H1 (cell line): ENCODE measurements at regions not wholly inside any gene's neighbourhood (a gene's known extent, or its start where the extent isn't known, plus 50 kb on each side); places are given as distances from the start of the nearest gene placed in this dataset.

ENCODE experiments used
- CTCF ChIA-PET: fragments of 300-600 bp; sonication (Branson Sonifier 250); formaldehyde crosslinking; loops from one replicate; lab custom pipeline; 2021; ENCODE audit not compliant: partially characterized antibody; lab: Charles Lee
- POLR2A ChIA-PET: fragments of 300-600 bp; sonication (Branson Sonifier 250); formaldehyde crosslinking; loops from one replicate; lab custom pipeline; 2021; ENCODE audit warnings: inconsistent platforms; ENCODE audit not compliant: partially characterized antibody; lab: Charles Lee
- DNase-seq, 2 experiments: peaks; one replicate each; pipeline versions ENCODE4 v3.0.0 to v3.0.0-alpha.2; 2010 to 2022; ENCODE audit warnings: low spot score in 2 of 2, low read depth in 1 of 2, mixed read lengths in 1 of 2
- FAIRE-seq: peaks from 2 replicates; lab custom pipeline; 2011; peaks lifted over from hg19 to GRCh38; lab: Jason Lieb, UNC
- H2AFZ ChIP-seq: 2 replicates; pipeline ENCODE4 v1.8.1; 2012; ENCODE audit warnings: low read length, inconsistent platforms
- H2AK5ac ChIP-seq: 2 replicates; pipeline ENCODE4 v1.6.1; 2013; ENCODE audit warnings: low read depth, low read length
- H2BK120ac ChIP-seq: replicated peaks from 2 replicates; pipeline ENCODE3; 2013; ENCODE audit warnings: low read depth, low read length, inconsistent platforms
- H2BK12ac ChIP-seq: 2 replicates; pipeline ENCODE4 v1.6.1; 2013; ENCODE audit warnings: low read depth, low read length
- H2BK15ac ChIP-seq: 2 replicates; pipeline ENCODE4 v1.6.1; 2013; ENCODE audit warnings: low read length
- H2BK20ac ChIP-seq: 2 replicates; pipeline ENCODE4 v1.6.1; 2013; ENCODE audit warnings: low read length
- H2BK5ac ChIP-seq: 2 replicates; pipeline ENCODE4 v1.6.1; 2013; ENCODE audit warnings: low read depth, low read length
- H3K14ac ChIP-seq: 2 replicates; pipeline ENCODE4 v1.6.1; 2013; ENCODE audit warnings: inconsistent platforms; ENCODE audit not compliant: insufficient read length
- H3K18ac ChIP-seq: 2 replicates; pipeline ENCODE4 v1.6.1; 2013; ENCODE audit warnings: low read length; ENCODE audit errors: extremely low read depth
- H3K23ac ChIP-seq: 2 replicates; pipeline ENCODE4 v1.6.1; 2013; ENCODE audit warnings: inconsistent platforms; ENCODE audit not compliant: insufficient read length
- H3K23me2 ChIP-seq: 2 replicates; pipeline ENCODE4 v1.6.1; 2013; ENCODE audit warnings: low read depth, low read length
- H3K27ac ChIP-seq: 2 replicates; pipeline ENCODE4 v1.6.1; 2011; ENCODE audit warnings: low read depth, low read length, inconsistent platforms
- H3K27me3 ChIP-seq, 4 experiments: replicated peaks in 1 of 4; 1 replicate in 1 of 4; 2 replicates in 3 of 4; pipeline versions ENCODE4 v1.6.1 to v1.8.1; 2011 to 2013; ENCODE audit warnings: low read length in 3 of 4, mild to moderate bottlenecking in 3 of 4, inconsistent platforms in 2 of 4, mixed read lengths in 2 of 4, moderate library complexity in 1 of 4; ENCODE audit not compliant: control insufficient read depth in 3 of 4, insufficient read depth in 3 of 4; ENCODE audit errors: extremely low read depth in 1 of 4
- H3K36me3 ChIP-seq, 4 experiments: 2 replicates each; pipeline versions ENCODE4 v1.6.1 to v1.8.1; 2011 to 2013; ENCODE audit warnings: mild to moderate bottlenecking in 4 of 4, low read length in 3 of 4, moderate library complexity in 2 of 4, control low read depth in 1 of 4, inconsistent platforms in 1 of 4; ENCODE audit not compliant: insufficient read depth in 4 of 4, control insufficient read depth in 2 of 4
- H3K4ac ChIP-seq: replicated peaks from 2 replicates; pipeline ENCODE3; 2013; ENCODE audit warnings: low read length, low read depth, mixed read lengths, inconsistent platforms; ENCODE audit not compliant: insufficient read length
- H3K4me1 ChIP-seq, 4 experiments: replicated peaks in 1 of 4; 1 replicate in 1 of 4; 2 replicates in 3 of 4; pipeline versions ENCODE4 v1.6.1 to v1.8.1; 2011 to 2013; ENCODE audit warnings: low read length in 3 of 4, inconsistent platforms in 2 of 4, mixed read lengths in 1 of 4; ENCODE audit not compliant: insufficient read depth in 4 of 4, control insufficient read depth in 3 of 4
- H3K4me2 ChIP-seq, 2 experiments: 2 replicates each; pipeline versions ENCODE4 v1.6.1 to v1.8.1; 2011 to 2013; ENCODE audit warnings: low read depth in 2 of 2, low read length in 2 of 2, control low read depth in 1 of 2, inconsistent platforms in 1 of 2, mild to moderate bottlenecking in 1 of 2; ENCODE audit not compliant: insufficient read depth in 1 of 2
- H3K4me3 ChIP-seq, 4 experiments: fragments of 200-600, 300-600 bp in 1 of 4; sonication (generic), shearing (Covaris generic), sonication (Bioruptor Twin) in 1 of 4; 2 replicates each; pipeline versions ENCODE4 v1.5.1 to v1.8.1; 2011 to 2016; ENCODE audit warnings: low read length in 4 of 4, low read depth in 3 of 4, control low read depth in 2 of 4, inconsistent platforms in 2 of 4, mild to moderate bottlenecking in 2 of 4, mixed read lengths in 1 of 4, moderate library complexity in 1 of 4; ENCODE audit not compliant: insufficient read depth in 2 of 4; ENCODE audit errors: extremely low read depth in 1 of 4
- H3K56ac ChIP-seq: replicated peaks from 2 replicates; pipeline ENCODE3; 2013; ENCODE audit warnings: low read depth, mild to moderate bottlenecking, mixed read lengths, low read length, inconsistent platforms; ENCODE audit not compliant: insufficient read length
- H3K79me1 ChIP-seq: 2 replicates; pipeline ENCODE4 v1.6.1; 2013; ENCODE audit warnings: low read depth, low read length, control low read depth
- H3K79me2 ChIP-seq, 2 experiments: 2 replicates each; pipeline versions ENCODE4 v1.6.1 to v1.8.1; 2012 to 2013; ENCODE audit warnings: low read length in 2 of 2, mild to moderate bottlenecking in 2 of 2, inconsistent platforms in 1 of 2; ENCODE audit not compliant: insufficient read depth in 2 of 2, control insufficient read depth in 1 of 2
- H3K9ac ChIP-seq, 4 experiments: replicated peaks in 1 of 4; 1 replicate in 1 of 4; 2 replicates in 3 of 4; pipeline versions ENCODE4 v1.6.1 to v1.8.1; 2011 to 2013; ENCODE audit warnings: low read depth in 3 of 4, low read length in 3 of 4, control low read depth in 2 of 4, mild to moderate bottlenecking in 2 of 4, moderate library complexity in 2 of 4, inconsistent platforms in 1 of 4; ENCODE audit errors: extremely low read depth in 1 of 4
- H3K9me3 ChIP-seq, 2 experiments: 2 replicates each; pipeline versions ENCODE4 v1.6.1 to v1.8.1; 2012 to 2013; ENCODE audit warnings: mild to moderate bottlenecking in 2 of 2, moderate library complexity in 2 of 2, control low read depth in 1 of 2, inconsistent platforms in 1 of 2, low read depth in 1 of 2, low read length in 1 of 2, mixed read lengths in 1 of 2; ENCODE audit not compliant: insufficient read depth in 2 of 2
- H4K20me1 ChIP-seq, 2 experiments: replicated peaks in 1 of 2; 2 replicates each; pipeline versions ENCODE3 to v1.8.1; 2011 to 2013; ENCODE audit warnings: inconsistent platforms in 2 of 2, low read length in 2 of 2, mild to moderate bottlenecking in 1 of 2; ENCODE audit not compliant: insufficient read depth in 2 of 2, control insufficient read depth in 1 of 2
- H4K5ac ChIP-seq: 2 replicates; pipeline ENCODE4 v1.6.1; 2013; ENCODE audit warnings: low read length, low read depth, mixed read lengths, inconsistent platforms; ENCODE audit not compliant: insufficient read length
- H4K8ac ChIP-seq: 2 replicates; pipeline ENCODE4 v1.8.0; 2013; ENCODE audit warnings: mild to moderate bottlenecking, moderate library complexity, low read length, inconsistent platforms; ENCODE audit not compliant: insufficient read depth; ENCODE audit errors: extremely low read depth
- H4K91ac ChIP-seq: replicated peaks from 2 replicates; pipeline ENCODE3; 2013; ENCODE audit warnings: low read length, mixed read lengths, inconsistent platforms; ENCODE audit not compliant: insufficient read length
- CREB1 ChIP-seq: IDR thresholded peaks from 2 replicates; pipeline ENCODE4 v1.6.1; 2012; ENCODE audit warnings: inconsistent platforms
- GABPA ChIP-seq: IDR thresholded peaks from 2 replicates; pipeline ENCODE4 v1.6.1; 2011; ENCODE audit warnings: mild to moderate bottlenecking, low read length, moderate library complexity, borderline replicate concordance; ENCODE audit not compliant: insufficient read depth
- POLR2A ChIP-seq, 2 experiments: IDR thresholded peaks; 1 replicate in 1 of 2; 2 replicates in 1 of 2; pipeline ENCODE4 v1.6.1; 2011; ENCODE audit warnings: low read depth in 2 of 2, low read length in 2 of 2, mild to moderate bottlenecking in 2 of 2; ENCODE audit errors: control extremely low read depth in 1 of 2
- YY1 ChIP-seq: IDR thresholded peaks from 2 replicates; pipeline ENCODE4 v1.6.1; 2011; ENCODE audit warnings: low read depth, mild to moderate bottlenecking, low read length
- WGBS, 2 experiments: shearing (Covaris generic) in 1 of 2; methylation state at CpG; one replicate each; pipeline versions ENCODE4 v1.1.6 to v1.1.7; 2013 to 2015; ENCODE audit warnings: low lambda C conversion rate in 2 of 2, mixed read lengths in 2 of 2, inconsistent platforms in 1 of 2, low coverage in 1 of 2, missing lambda C conversion rate in 1 of 2; ENCODE audit not compliant: insufficient replicate concordance in 2 of 2, insufficient coverage in 1 of 2, insufficient read length in 1 of 2; ENCODE audit errors: extremely low coverage in 1 of 2, missing lambda C conversion rate in 1 of 2; 5-methylcytosine and 5-hydroxymethylcytosine counted together
- TF ChIP-seq, protein P1 (sequence below): IDR thresholded peaks from 2 replicates; pipeline ENCODE4 v1.6.1; 2011; ENCODE audit warnings: low read length, improper control_type of control experiment

DNA sequence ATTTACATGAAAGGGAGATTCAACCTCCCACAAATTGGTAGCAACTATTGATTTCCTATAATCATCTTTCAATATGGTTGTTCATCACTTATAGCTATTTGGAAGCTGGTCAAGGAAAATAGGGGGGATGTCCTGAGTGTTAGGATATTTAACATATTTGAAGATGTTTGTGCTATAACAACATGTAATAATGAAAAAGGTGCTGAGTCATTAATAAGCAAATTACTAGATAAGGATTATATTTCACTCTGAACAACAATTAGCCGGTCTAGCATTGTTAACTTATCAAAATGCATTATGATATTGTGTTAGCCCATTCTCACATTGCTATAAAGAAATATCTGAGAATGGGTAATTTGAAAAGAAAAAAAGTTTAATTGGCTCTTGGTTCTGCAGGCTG lies 225.8 kb upstream of the ARPP21 start:
- H3K4me1 ChIP-seq: no peaks in the 10 kb centered on the region
- H3K79me1 ChIP-seq: no peaks in the 10 kb centered on the region
- no peak overlapping the region for H3K23ac ChIP-seq
- no peaks in the 10 kb centered on the region for H3K79me2 ChIP-seq
- H3K14ac ChIP-seq: no peak overlapping the region
- no peak overlapping the region for H2BK12ac ChIP-seq
- H3K4me2 ChIP-seq: no peak overlapping the region
- no peak overlapping the region for H2BK20ac ChIP-seq
- no peak overlapping the region for H2AK5ac ChIP-seq
- H3K9me3 ChIP-seq: no peaks in the 10 kb centered on the region
- H3K23me2 ChIP-seq: no peaks in the 10 kb centered on the region
- no peaks in the 10 kb centered on the region for H3K36me3 ChIP-seq
- DNase-seq: no peak
- H2BK5ac ChIP-seq: no peak overlapping the region
- H2BK15ac ChIP-seq: no peak overlapping the region
- H3K4me3 ChIP-seq: no peak overlapping the region
- no peak overlapping the region for H3K4ac ChIP-seq
- 100% methylated on average over 1 of the region's 1 CpG; no CpG with 5 or more reads in 1 of the 2 experiments for WGBS, 2 experiments
- FAIRE-seq: no peak
- ChIA-PET CTCF (no interaction called here), POLR2A (no interaction called here)
- H4K5ac ChIP-seq: no peak overlapping the region
- no peak overlapping the region for H4K8ac ChIP-seq
- H3K27me3 ChIP-seq: peaks cover 0 to 1% (median 0%) of the 10 kb centered on the region in 4 experiments; a peak in 1 of 7 replicates
- H3K18ac ChIP-seq: no peak overlapping the region
- H3K27ac ChIP-seq: no peak overlapping the region
- H3K9ac ChIP-seq: no peak overlapping the region
- H2BK120ac ChIP-seq: no peak overlapping the region
- H2AFZ ChIP-seq: no peak overlapping the region
- H3K56ac ChIP-seq: no peak overlapping the region
- no peaks in the 10 kb centered on the region for H4K20me1 ChIP-seq
- H4K91ac ChIP-seq: no peak overlapping the region
- TF ChIP-seq YY1 (no peak), GABPA (no peak), CREB1 (no peak), POLR2A (IDR thresholded peaks at IDR 0.05; ENCODE audit: control extremely low read depth in 1 of 2, low read depth in 2 of 2, low read length in 2 of 2) (no peak)
- TF ChIP-seq, protein P1, sequence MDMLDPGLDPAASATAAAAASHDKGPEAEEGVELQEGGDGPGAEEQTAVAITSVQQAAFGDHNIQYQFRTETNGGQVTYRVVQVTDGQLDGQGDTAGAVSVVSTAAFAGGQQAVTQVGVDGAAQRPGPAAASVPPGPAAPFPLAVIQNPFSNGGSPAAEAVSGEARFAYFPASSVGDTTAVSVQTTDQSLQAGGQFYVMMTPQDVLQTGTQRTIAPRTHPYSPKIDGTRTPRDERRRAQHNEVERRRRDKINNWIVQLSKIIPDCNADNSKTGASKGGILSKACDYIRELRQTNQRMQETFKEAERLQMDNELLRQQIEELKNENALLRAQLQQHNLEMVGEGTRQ: no peak
